B cell (primary cell): ENCODE measurements at regions not wholly inside any gene's neighbourhood (a gene's known extent, or its start where the extent isn't known, plus 50 kb on each side); places are given as distances from the start of the nearest gene placed in this dataset. TPM values are rescaled to one million over a fixed set of nuclear protein-coding genes. Genes with fewer than 3 reads are reported as not detected.

Experiments used
- ATAC-seq: fragments of 200-7000 bp; cut with Tn5 transposase; one replicate; pipeline ENCODE4 v1.10.0; 2021; ENCODE audit warnings: low read depth, mild to moderate bottlenecking, moderate number of reproducible peaks, moderate library complexity
- CTCF ChIA-PET: fragments of 350-600 bp; sonication (Branson Sonifier 250); formaldehyde crosslinking; loops from one replicate; lab custom pipeline; 2021; ENCODE audit warnings: antibody characterized with exemption, inconsistent platforms; lab: Charles Lee
- POLR2A ChIA-PET: fragments of 350-600 bp; sonication (Branson Sonifier 250); formaldehyde crosslinking; loops from one replicate; lab custom pipeline; 2021; ENCODE audit warnings: antibody characterized with exemption; lab: Charles Lee
- DNase-seq: peaks from one replicate; pipeline ENCODE4 v3.0.0; 2013
- H2AFZ ChIP-seq: 2 replicates; pipeline ENCODE4 v1.6.1; 2012; ENCODE audit warnings: mild to moderate bottlenecking, low read depth, low read length; ENCODE audit not compliant: insufficient read depth, poor library complexity, severe bottlenecking
- H3K27ac ChIP-seq, 2 donors: 1 replicate in 1 of 2; 2 replicates in 1 of 2; pipeline ENCODE4 v1.5.1; 2012 to 2013; ENCODE audit warnings: low read length in 2 of 2, mild to moderate bottlenecking in 2 of 2, moderate library complexity in 1 of 2
- H3K27me3 ChIP-seq, 4 experiments: fragments of 200-600 bp in 1 of 4; sonication (generic) in 1 of 4; replicated peaks in 1 of 4; 1 replicate in 2 of 4; 2 replicates in 2 of 4; pipeline versions ENCODE4 v1.6.1 to v1.7.0; 2013 to 2016; ENCODE audit warnings: low read length in 3 of 4, mild to moderate bottlenecking in 2 of 4, mixed read lengths in 1 of 4, moderate library complexity in 1 of 4; ENCODE audit not compliant: insufficient read depth in 4 of 4, control insufficient read depth in 3 of 4; ENCODE audit errors: control extremely low read depth in 1 of 4
- H3K36me3 ChIP-seq, 2 experiments: replicated peaks in 1 of 2; 1 replicate in 1 of 2; 2 replicates in 1 of 2; pipeline versions ENCODE4 v1.6.1 to v1.7.1; 2013; ENCODE audit warnings: low read length in 1 of 2; ENCODE audit not compliant: insufficient read depth in 2 of 2, control insufficient read depth in 1 of 2; ENCODE audit errors: control extremely low read depth in 1 of 2, extremely low read depth in 1 of 2
- H3K4me1 ChIP-seq, 2 donors: fragments of 200-600 bp in 1 of 2; sonication (generic) in 1 of 2; 1 replicate in 1 of 2; 2 replicates in 1 of 2; pipeline versions ENCODE4 v1.5.1 to v1.6.1; 2013 to 2017; ENCODE audit warnings: low read length in 2 of 2; ENCODE audit not compliant: control insufficient read depth in 2 of 2, insufficient read depth in 2 of 2
- H3K4me2 ChIP-seq: replicated peaks from 2 replicates; pipeline ENCODE3; 2012; ENCODE audit warnings: mild to moderate bottlenecking, low read depth, low read length; ENCODE audit not compliant: poor library complexity, severe bottlenecking
- H3K4me3 ChIP-seq, 5 experiments: fragments of 200-600 bp in 1 of 5; sonication (generic) in 1 of 5; 1 replicate in 3 of 5; 2 replicates in 2 of 5; pipeline versions ENCODE4 v1.5.1 to v1.7.0; 2011 to 2016; ENCODE audit warnings: low read length in 4 of 5, mild to moderate bottlenecking in 4 of 5, low read depth in 2 of 5, control low read depth in 1 of 5, moderate library complexity in 1 of 5; ENCODE audit not compliant: insufficient read depth in 1 of 5; ENCODE audit errors: control extremely low read depth in 1 of 5, extremely low read depth in 1 of 5
- H3K79me2 ChIP-seq: fragments of 200-600 bp; sonication (generic); one replicate; pipeline ENCODE4 v1.6.0; 2016; ENCODE audit warnings: low read length; ENCODE audit not compliant: control insufficient read depth, insufficient read depth
- H3K9ac ChIP-seq: fragments of 200-600 bp; sonication (generic); 2 replicates; pipeline ENCODE4 v1.6.1; 2017; ENCODE audit warnings: mild to moderate bottlenecking, low read length, moderate library complexity
- H3K9me3 ChIP-seq, 3 donors: one replicate each; pipeline versions ENCODE4 v1.6.1 to v1.7.1; 2013; ENCODE audit warnings: low read length in 2 of 3; ENCODE audit not compliant: control insufficient read depth in 2 of 3, insufficient read depth in 1 of 3; ENCODE audit errors: control extremely low read depth in 1 of 3
- H4K20me1 ChIP-seq: 2 replicates; pipeline ENCODE4 v1.6.0; 2012; ENCODE audit warnings: mild to moderate bottlenecking, low read length; ENCODE audit not compliant: insufficient read depth, control insufficient read depth, poor library complexity, severe bottlenecking
- H3K27ac Mint-ChIP-seq: one replicate; pipeline ENCODE4 v1.8.0; 2021; ENCODE audit warnings: mixed read lengths
- H3K27me3 Mint-ChIP-seq: one replicate; pipeline ENCODE4 v1.8.0; 2021; ENCODE audit warnings: mixed read lengths
- H3K4me1 Mint-ChIP-seq: one replicate; pipeline ENCODE4 v1.8.0; 2021; ENCODE audit warnings: mixed read lengths
- H3K4me3 Mint-ChIP-seq: one replicate; pipeline ENCODE4 v1.8.0; 2021; ENCODE audit warnings: mixed read lengths
- H3K9me3 Mint-ChIP-seq: one replicate; pipeline ENCODE4 v1.8.0; 2022; ENCODE audit warnings: mixed read lengths; ENCODE audit not compliant: insufficient read depth
- CTCF ChIP-seq: fragments of 200-600 bp; IDR thresholded peaks from one replicate; pipeline ENCODE4 v1.8.0; 2022; ENCODE audit warnings: antibody characterized with exemption, mild to moderate bottlenecking
- EZH2 ChIP-seq: IDR thresholded peaks from 2 replicates; pipeline ENCODE4 v1.6.1; 2012; ENCODE audit warnings: borderline replicate concordance, low read depth, mild to moderate bottlenecking, moderate library complexity, low read length; ENCODE audit not compliant: insufficient read depth, poor library complexity, severe bottlenecking
- WGBS: methylation state at CpG from one replicate; pipeline ENCODE4 v1.1.5; 2013; ENCODE audit warnings: missing lambda C conversion rate; ENCODE audit not compliant: insufficient coverage; 5-methylcytosine and 5-hydroxymethylcytosine counted together
- intact Hi-C: fragments of 100-400 bp; cut with micrococcal nuclease; formaldehyde crosslinking; loops from one replicate; pipeline ENCODE4 v1.10.0; 2022
- small RNA-seq: library from RNA; depleted of rRNA; stranded (forward); fragments of <200 nt; gene quantifications from one replicate; pipeline ENCODE3, GENCODE V24; 2012; ENCODE audit warnings: low replicate concordance, low read depth; ENCODE audit not compliant: insufficient read length

- H3K4me2 ChIP-seq = no peak overlapping the region
- H3K4me1 ChIP-seq = no peaks in the 10 kb centered on the region
- H3K36me3 ChIP-seq = no peaks in the 10 kb centered on the region
- H3K9ac ChIP-seq = no peak overlapping the region
- no peak for TF ChIP-seq CTCF
- TF ChIP-seq EZH2 = no peak
- DNase-seq (no peak), ATAC-seq (no peak)
- no peaks in the 10 kb centered on the region for H4K20me1 ChIP-seq
- intact Hi-C loops = no loop called here
- H3K79me2 ChIP-seq = no peaks in the 10 kb centered on the region
- POLR2A ChIA-PET = no interaction called here
- peaks cover 0 to 3% (median 0%) of the 10 kb centered on the region in 4 experiments for H3K27me3 ChIP-seq
- no peak overlapping the region for H3K27ac ChIP-seq
- no peaks in the 10 kb centered on the region for H3K9me3 ChIP-seq
- H3K4me3 ChIP-seq = no peak overlapping the region
- WGBS = 70% methylated on average over 1 of the region's 4 CpGs
- Mint-ChIP-seq H3K4me1 (no peaks in the 10 kb centered on the region), H3K4me3 (no peak overlapping the region), H3K9me3 (no peaks in the 10 kb centered on the region), H3K27me3 (peaks cover 12% of the 10 kb centered on the region), H3K27ac (no peak overlapping the region)
- CTCF ChIA-PET = interaction anchor here (0.8 to 7.3 kb wide), 11 partner anchors 9 to 845 kb away, joined by 3 to 76 read pairs (median 6); no protein-coding TSS in a partner anchor
- no peak overlapping the region for H2AFZ ChIP-seq
Measured at GRCh38 chr11:79492008-79492407, 51.2 kb upstream of the TENM4 start.

Small RNAs in the stretch of these regions (small RNA-seq; reads per million reads assigned to genes)
- gene AP002802.2 = not detected
- not detected for gene MIR4300
- gene MTND4LP18 = not detected
- gene RNU6-544P = not detected
